ENCODE measurements at regions not wholly inside any gene's neighbourhood (a gene's known extent, or its start where the extent isn't known, plus 50 kb on each side); places are given as distances from the start of the nearest gene placed in this dataset.

- TF ChIP-seq FOXM1 (IDR thresholded peaks at IDR 0.05; ENCODE audit: borderline replicate concordance) (no peak), SUZ12 (IDR thresholded peaks at IDR 0.05) (no peak)
Measured at GRCh38 chr13:54597540-54598088, 1569.0 kb downstream of the OLFM4 start.
